ENCODE measurements at regions not wholly inside any gene's neighbourhood (a gene's known extent, or its start where the extent isn't known, plus 50 kb on each side); places are given as distances from the start of the nearest gene placed in this dataset.

GRCh38 chr16:58863042-58863441 lies 128.9 kb upstream of the GOT2 start:
- no peak for TF ChIP-seq TAF1 (IDR thresholded peaks at IDR 0.05; ENCODE audit: low read depth)
- no peak for TF ChIP-seq FOXM1 (IDR thresholded peaks at IDR 0.05; ENCODE audit: borderline replicate concordance, low read depth)
- no peak for TF ChIP-seq CEBPB (IDR thresholded peaks at IDR 0.05)
- TF ChIP-seq REST (IDR thresholded peaks at IDR 0.05; ENCODE audit: low read depth): no peak
